ENCODE measurements at regions not wholly inside any gene's neighbourhood (a gene's known extent, or its start where the extent isn't known, plus 50 kb on each side); places are given as distances from the start of the nearest gene placed in this dataset.

- Histone ChIP-seq H3K27ac (no peak overlapping the region), H3K9me3 (no peaks in the 10 kb centered on the region), H3K27me3 (no peaks in the 10 kb centered on the region), H3K4me1 (ENCODE audit: insufficient read depth) (no peaks in the 10 kb centered on the region), H3K4me3 (no peak overlapping the region), H3K36me3 (no peaks in the 10 kb centered on the region)
- intact Hi-C loops (cut with DNase I) = no loop called here
- WGBS, 3 donors = 81 to 93% (median 83%) methylated on average over 5 of the region's 5 CpGs
- TF ChIP-seq POLR2A (IDR thresholded peaks at IDR 0.05) (no peak), CTCF (IDR thresholded peaks at IDR 0.05) (no peak), EP300 (IDR thresholded peaks at IDR 0.05) (no peak)
- no peak for DNase-seq
These were observed 120.0 kb upstream of the ZNF536 start for GRCh38 chr19:30252214-30252613.

- H3K4me3 ChIP-seq = no peak overlapping the region
- 50 to 67% (median 66%) methylated on average over 15 of the region's 15 CpGs for WGBS, 3 donors
- DNase-seq = no peak
- TF ChIP-seq CTCF (IDR thresholded peaks at IDR 0.05) (no peak), POLR2A (IDR thresholded peaks at IDR 0.05) (no peak)
- H3K27ac ChIP-seq = no peak overlapping the region
- no peaks in the 10 kb centered on the region for H3K4me1 ChIP-seq (ENCODE audit: insufficient read depth)
- H3K9me3 ChIP-seq = no peaks in the 10 kb centered on the region
- intact Hi-C loops (cut with DNase I) = no loop called here
- H3K27me3 ChIP-seq = no peaks in the 10 kb centered on the region
- no peaks in the 10 kb centered on the region for H3K36me3 ChIP-seq
These were observed 118.6 kb upstream of the ZNF536 start for GRCh38 chr19:30253581-30253996.

GRCh38 chr19:30254158-30254557 is 118.0 kb upstream of the ZNF536 start:
- H3K27ac ChIP-seq = no peak overlapping the region
- H3K36me3 ChIP-seq = no peaks in the 10 kb centered on the region
- WGBS, 3 donors = 74 to 77% (median 75%) methylated on average over 5 of the region's 5 CpGs
- H3K4me1 ChIP-seq (ENCODE audit: insufficient read depth) = no peaks in the 10 kb centered on the region
- no peak overlapping the region for H3K4me3 ChIP-seq
- H3K9me3 ChIP-seq = no peaks in the 10 kb centered on the region
- no peak for DNase-seq
- intact Hi-C loops (cut with DNase I) = no loop called here
- TF ChIP-seq POLR2A (IDR thresholded peaks at IDR 0.05) = no peak
- no peak for TF ChIP-seq EP300 (IDR thresholded peaks at IDR 0.05)
- TF ChIP-seq CTCF (IDR thresholded peaks at IDR 0.05) = no peak
- no peaks in the 10 kb centered on the region for H3K27me3 ChIP-seq

- 85 to 86% (median 85%) methylated on average over 5 of the region's 5 CpGs for WGBS, 3 donors
- intact Hi-C loops (cut with DNase I) = no loop called here
- H3K27ac ChIP-seq = no peak overlapping the region
These were observed 117.4 kb upstream of the ZNF536 start for GRCh38 chr19:30254789-30255188.

More at GRCh38 chr19:30254789-30255188, 117.4 kb upstream of the ZNF536 start:
- H3K36me3 ChIP-seq = no peaks in the 10 kb centered on the region
- no peak for TF ChIP-seq CTCF (IDR thresholded peaks at IDR 0.05)
- TF ChIP-seq EP300 (IDR thresholded peaks at IDR 0.05) = no peak
- TF ChIP-seq POLR2A (IDR thresholded peaks at IDR 0.05) = no peak
- H3K4me3 ChIP-seq = no peak overlapping the region
- H3K9me3 ChIP-seq = no peaks in the 10 kb centered on the region
- DNase-seq = no peak
- H3K27me3 ChIP-seq = no peaks in the 10 kb centered on the region
- H3K4me1 ChIP-seq (ENCODE audit: insufficient read depth) = no peaks in the 10 kb centered on the region
